Spleen (tissue), 11 donors: ENCODE measurements at regions not wholly inside any gene's neighbourhood (a gene's known extent, or its start where the extent isn't known, plus 50 kb on each side); places are given as distances from the start of the nearest gene placed in this dataset.

Source experiments
- DNase-seq: peaks from one replicate; pipeline ENCODE4 v3.0.0-alpha.2; 2020
- H3K27ac ChIP-seq, 8 donors: fragments of 200-600 bp; sonication (generic) in 7 of 8; 1 replicate in 4 of 8; 2 replicates in 4 of 8; pipeline versions ENCODE4 v1.5.0 to v1.8.0; 2016 to 2021; ENCODE audit warnings: inconsistent platforms in 4 of 8, mild to moderate bottlenecking in 4 of 8, moderate library complexity in 1 of 8
- H3K27me3 ChIP-seq, 7 donors: fragments of 200-600 bp; sonication (generic) in 6 of 7; replicated peaks in 1 of 7; 1 replicate in 4 of 7; 2 replicates in 3 of 7; pipeline versions ENCODE4 v1.5.0 to v1.8.0; 2016 to 2021; ENCODE audit warnings: inconsistent platforms in 3 of 7, mild to moderate bottlenecking in 1 of 7
- H3K36me3 ChIP-seq, 6 donors: fragments of 200-600 bp; sonication (generic) in 5 of 6; 1 replicate in 4 of 6; 2 replicates in 2 of 6; pipeline versions ENCODE4 v1.5.0 to v1.8.0; 2016 to 2021; ENCODE audit warnings: inconsistent platforms in 2 of 6
- H3K4me1 ChIP-seq, 6 donors: fragments of 200-600 bp; sonication (generic) in 5 of 6; 1 replicate in 3 of 6; 2 replicates in 3 of 6; pipeline versions ENCODE4 v1.5.0 to v1.8.0; 2016 to 2021; ENCODE audit warnings: inconsistent platforms in 3 of 6
- H3K4me3 ChIP-seq, 8 donors: fragments of 200-600 bp; sonication (generic) in 7 of 8; 1 replicate in 4 of 8; 2 replicates in 4 of 8; pipeline versions ENCODE4 v1.5.0 to v1.8.0; 2016 to 2021; ENCODE audit warnings: inconsistent platforms in 4 of 8, mild to moderate bottlenecking in 4 of 8, moderate library complexity in 2 of 8
- H3K9me3 ChIP-seq, 8 donors: fragments of 200-600 bp; sonication (generic) in 7 of 8; 1 replicate in 4 of 8; 2 replicates in 4 of 8; pipeline versions ENCODE4 v1.5.0 to v1.8.0; 2016 to 2021; ENCODE audit warnings: inconsistent platforms in 4 of 8
- POLR2A ChIP-seq, 3 donors: fragments of 450-650 bp; IDR thresholded peaks; one replicate each; pipeline ENCODE4 v1.5.1; 2017; ENCODE audit warnings: antibody characterized with exemption in 3 of 3, mild to moderate bottlenecking in 1 of 3
- POLR2AphosphoS5 ChIP-seq, 3 donors: sonication (generic); formaldehyde crosslinking; IDR thresholded peaks; one replicate each; pipeline ENCODE4 v1.5.1; 2017; ENCODE audit warnings: antibody characterized with exemption in 3 of 3
- WGBS, 5 donors: extraction: QIAGEN DNeasy Blood & Tissue Kit in 3 of 5; methylation state at CpG; one replicate each; pipeline versions ENCODE4 v1.1.5 to v1.1.7; 2013 to 2018; 5-methylcytosine and 5-hydroxymethylcytosine counted together
- intact Hi-C: fragments of 100-400 bp; cut with DNase I; formaldehyde crosslinking; loops from one replicate; pipeline ENCODE4 v1.15.0; 2023; ENCODE audit warnings: low total_unique reads
- TF ChIP-seq, protein P1 (sequence below), 11 experiments: fragments of 200-600 bp in 7 of 11; fragments of 450-650 bp in 4 of 11; sonication (generic) in 4 of 11; IDR thresholded peaks in 8 of 11; conservative IDR thresholded peaks in 3 of 11; 1 replicate in 7 of 11; 2 replicates in 4 of 11; pipeline versions ENCODE4 v1.4.0 to v1.8.0; 2016 to 2021; ENCODE audit warnings: antibody characterized with exemption in 11 of 11, inconsistent platforms in 4 of 11, mild to moderate bottlenecking in 1 of 11
- donor health status: healthy with polysubstance abuse.
- donor health status: DM: no; HTN: no; CAD: no; lungs with moderate emphysema.
- donor health status: DM: no; HTN: no; CAD: no.
- donor health status: Bipolar disorder and iron deficiency.
- donor health status: healthy.
- donor health status: DM: no; HTN: no; CAD: no.
- donor health status: DM: yes; HTN: yes; CAD: no.

DNA sequence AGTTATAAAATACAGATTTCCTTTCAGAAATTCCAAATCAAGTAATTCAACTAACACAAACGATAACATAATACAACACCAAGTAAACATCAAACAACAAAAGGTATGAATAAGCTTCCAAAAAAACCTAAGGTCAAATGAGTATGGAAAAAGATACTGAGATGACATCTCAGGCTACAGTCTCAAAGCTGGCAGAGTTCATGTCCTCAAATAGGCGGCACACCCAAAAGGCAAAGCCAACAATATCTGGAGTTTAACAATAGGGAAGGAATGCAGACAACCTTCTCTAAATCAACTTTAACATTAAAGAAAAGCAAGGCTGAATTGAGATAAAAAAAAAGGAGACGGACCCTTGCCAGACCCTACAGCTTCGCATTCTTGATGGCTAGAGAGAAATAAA is 346.6 kb downstream of the RSL24D1 start:
- Histone ChIP-seq H3K27me3 (no peaks in the 10 kb centered on the region), H3K27ac (no peak overlapping the region), H3K9me3 (peaks cover 0 to 7% (median 0%) of the 10 kb centered on the region in 8 donors), H3K4me3 (no peak overlapping the region), H3K36me3 (no peaks in the 10 kb centered on the region), H3K4me1 (no peaks in the 10 kb centered on the region)
- intact Hi-C loops = no loop called here
- TF ChIP-seq, protein P1, sequence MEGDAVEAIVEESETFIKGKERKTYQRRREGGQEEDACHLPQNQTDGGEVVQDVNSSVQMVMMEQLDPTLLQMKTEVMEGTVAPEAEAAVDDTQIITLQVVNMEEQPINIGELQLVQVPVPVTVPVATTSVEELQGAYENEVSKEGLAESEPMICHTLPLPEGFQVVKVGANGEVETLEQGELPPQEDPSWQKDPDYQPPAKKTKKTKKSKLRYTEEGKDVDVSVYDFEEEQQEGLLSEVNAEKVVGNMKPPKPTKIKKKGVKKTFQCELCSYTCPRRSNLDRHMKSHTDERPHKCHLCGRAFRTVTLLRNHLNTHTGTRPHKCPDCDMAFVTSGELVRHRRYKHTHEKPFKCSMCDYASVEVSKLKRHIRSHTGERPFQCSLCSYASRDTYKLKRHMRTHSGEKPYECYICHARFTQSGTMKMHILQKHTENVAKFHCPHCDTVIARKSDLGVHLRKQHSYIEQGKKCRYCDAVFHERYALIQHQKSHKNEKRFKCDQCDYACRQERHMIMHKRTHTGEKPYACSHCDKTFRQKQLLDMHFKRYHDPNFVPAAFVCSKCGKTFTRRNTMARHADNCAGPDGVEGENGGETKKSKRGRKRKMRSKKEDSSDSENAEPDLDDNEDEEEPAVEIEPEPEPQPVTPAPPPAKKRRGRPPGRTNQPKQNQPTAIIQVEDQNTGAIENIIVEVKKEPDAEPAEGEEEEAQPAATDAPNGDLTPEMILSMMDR (IDR thresholded peaks at IDR 0.05 in 8 of 11, conservative IDR thresholded peaks at IDR 0.05 in 3 of 11) = no peak
- TF ChIP-seq POLR2AphosphoS5 (IDR thresholded peaks at IDR 0.05) (no peak), POLR2A (IDR thresholded peaks at IDR 0.05) (no peak)
- WGBS, 5 donors = 62 to 87% (median 64%) methylated on average over 4 of the region's 4 CpGs
- DNase-seq = no peak

DNA sequence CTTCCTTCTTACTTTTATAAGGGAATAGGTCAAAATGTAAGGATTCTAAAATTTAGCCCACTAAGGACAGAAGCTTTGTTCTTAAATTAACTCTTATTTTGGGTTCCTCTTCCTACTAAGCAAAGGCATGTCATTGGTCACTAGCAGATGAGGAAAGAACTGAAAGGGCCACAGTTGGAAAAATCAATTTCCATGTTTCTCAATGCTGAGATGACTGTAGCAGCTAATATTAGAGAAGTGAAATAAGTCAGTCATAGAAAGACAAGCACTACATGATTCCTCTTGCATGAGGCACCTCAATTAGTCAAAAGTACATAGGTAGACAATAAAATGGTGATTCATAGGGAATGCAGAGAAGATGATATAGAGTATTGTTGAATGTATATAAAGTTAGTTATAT is 353.7 kb downstream of the RSL24D1 start:
- intact Hi-C loops = no loop called here
- Histone ChIP-seq H3K4me3 (no peak overlapping the region), H3K9me3 (no peaks in the 10 kb centered on the region), H3K36me3 (no peaks in the 10 kb centered on the region), H3K27me3 (no peaks in the 10 kb centered on the region), H3K4me1 (no peaks in the 10 kb centered on the region), H3K27ac (no peak overlapping the region)
- TF ChIP-seq POLR2AphosphoS5 (IDR thresholded peaks at IDR 0.05) (no peak), POLR2A (IDR thresholded peaks at IDR 0.05) (no peak)
- TF ChIP-seq, protein P1 (IDR thresholded peaks at IDR 0.05 in 8 of 11, conservative IDR thresholded peaks at IDR 0.05 in 3 of 11) = no peak
- no peak for DNase-seq

DNA sequence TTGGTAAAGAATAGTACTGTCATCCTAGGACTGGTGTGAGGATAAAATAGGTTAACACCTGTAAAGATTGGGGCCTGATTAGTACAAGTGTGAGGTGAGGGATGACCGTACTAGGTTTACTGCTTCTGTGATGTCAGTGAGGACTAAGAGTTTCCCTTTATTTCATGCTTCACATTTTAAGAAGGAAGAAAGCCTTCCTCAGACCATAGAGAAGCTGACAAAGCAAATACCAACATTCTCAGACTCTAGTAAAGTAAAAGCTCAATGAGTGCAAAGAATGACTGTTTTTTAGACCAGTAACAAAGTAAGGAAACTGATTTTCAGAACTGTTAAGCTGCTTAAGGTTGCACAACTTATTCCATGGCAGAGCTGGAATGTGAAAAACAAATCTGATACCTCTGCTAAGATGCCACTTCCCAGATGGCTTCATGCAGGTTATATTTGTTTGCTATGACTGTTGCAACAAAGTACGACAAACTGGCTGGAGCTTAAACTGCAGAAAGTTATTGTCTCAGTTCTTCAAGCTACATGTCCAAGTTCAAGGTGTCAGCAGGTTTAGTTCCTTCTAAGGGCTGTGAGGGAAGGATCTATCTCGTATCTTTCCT is 354.9 kb downstream of the RSL24D1 start:
- WGBS, 5 donors = 75 to 85% (median 78%) methylated on average over 3 of the region's 3 CpGs
- intact Hi-C loops = no loop called here
- no peak overlapping the region for H3K4me3 ChIP-seq
- TF ChIP-seq POLR2A (IDR thresholded peaks at IDR 0.05) (no peak), POLR2AphosphoS5 (IDR thresholded peaks at IDR 0.05) (no peak)
- TF ChIP-seq, protein P1 (IDR thresholded peaks at IDR 0.05 in 8 of 11, conservative IDR thresholded peaks at IDR 0.05 in 3 of 11) = no peak
- DNase-seq = no peak
- peak overlapping the region in 1 of 8 donors; percentile 28 for H3K27ac ChIP-seq
- no peaks in the 10 kb centered on the region for H3K36me3 ChIP-seq
- no peaks in the 10 kb centered on the region for H3K4me1 ChIP-seq
- H3K27me3 ChIP-seq = no peaks in the 10 kb centered on the region
- no peaks in the 10 kb centered on the region for H3K9me3 ChIP-seq

DNA sequence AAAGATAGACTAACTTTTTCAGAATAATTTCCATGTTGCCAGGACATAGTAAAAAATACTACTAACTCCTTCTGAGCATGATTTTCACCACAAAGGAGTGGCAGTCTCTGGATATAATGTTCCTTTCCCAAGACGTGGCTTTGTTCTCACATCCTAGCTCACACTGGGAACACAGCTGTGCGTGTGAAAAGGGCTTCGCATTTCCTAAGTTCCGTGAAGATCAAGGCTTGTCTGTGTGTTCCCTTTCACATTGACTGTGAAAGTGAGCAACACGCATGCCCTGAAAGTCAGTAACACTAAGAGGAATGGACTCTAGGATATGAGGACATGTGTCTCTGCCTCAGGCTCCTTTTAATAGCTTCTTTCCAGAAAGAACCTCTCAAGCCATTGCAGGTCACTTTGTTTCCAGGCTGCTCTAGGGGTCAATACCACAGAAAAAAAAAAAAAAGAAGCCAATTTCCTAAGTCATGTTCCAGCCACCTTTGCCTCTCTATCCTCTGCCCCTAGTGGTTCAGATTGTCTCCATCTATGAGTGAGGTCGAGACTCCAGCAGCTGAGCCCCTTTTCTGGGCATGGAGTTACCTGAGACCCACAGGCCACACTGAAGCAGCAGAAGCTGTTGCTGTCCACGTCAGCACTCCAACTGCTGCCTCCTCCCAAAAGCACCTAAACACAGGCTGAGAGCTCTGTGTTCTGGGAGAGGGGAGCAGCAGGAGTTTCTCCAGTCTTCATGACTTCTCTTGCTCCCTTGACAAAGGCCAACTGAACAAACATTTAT is 355.9 kb downstream of the RSL24D1 start:
- H3K9me3 ChIP-seq = no peaks in the 10 kb centered on the region
- no peaks in the 10 kb centered on the region for H3K4me1 ChIP-seq
- no peaks in the 10 kb centered on the region for H3K27me3 ChIP-seq
- H3K4me3 ChIP-seq = no peak overlapping the region
- no peaks in the 10 kb centered on the region for H3K36me3 ChIP-seq
- TF ChIP-seq POLR2A (IDR thresholded peaks at IDR 0.05) (no peak), POLR2AphosphoS5 (IDR thresholded peaks at IDR 0.05) (no peak)
- TF ChIP-seq, protein P1 (IDR thresholded peaks at IDR 0.05 in 8 of 11, conservative IDR thresholded peaks at IDR 0.05 in 3 of 11) = no peak
- H3K27ac ChIP-seq = peak overlapping the region in 1 of 8 donors; percentile 19
- intact Hi-C loops = no loop called here
- 74 to 79% (median 78%) methylated on average over 7 of the region's 7 CpGs for WGBS, 5 donors
- no peak for DNase-seq
